Urinary bladder (tissue), 3 donors: ENCODE measurements at regions not wholly inside any gene's neighbourhood (a gene's known extent, or its start where the extent isn't known, plus 50 kb on each side); places are given as distances from the start of the nearest gene placed in this dataset.
A peak's percentile ranks its signal among the peaks of the same experiment; 100 is the strongest.
"Not testable (repeated sequence)": the region's sequence is repeated elsewhere in the genome, so short reads cannot be mapped to it uniquely, and the experiment has no call there.

Source experiments
- DNase-seq: peaks from one replicate; pipeline ENCODE4 v3.0.0-alpha.2; 2015; ENCODE audit errors: extremely low spot score
- H3K27ac ChIP-seq: one replicate; pipeline ENCODE4 v1.5.1; 2013; ENCODE audit warnings: low read depth, mild to moderate bottlenecking, moderate library complexity
- H3K36me3 ChIP-seq: one replicate; pipeline ENCODE4 v1.6.1; 2013; ENCODE audit warnings: mild to moderate bottlenecking, moderate library complexity; ENCODE audit not compliant: insufficient read depth
- H3K4me1 ChIP-seq: one replicate; pipeline ENCODE4 v1.6.1; 2013; ENCODE audit warnings: mild to moderate bottlenecking, moderate library complexity; ENCODE audit not compliant: insufficient read depth
- H3K4me3 ChIP-seq: one replicate; pipeline ENCODE4 v1.5.1; 2013; ENCODE audit warnings: low read depth, low read length
- WGBS: extraction: QIAGEN DNeasy Blood & Tissue Kit; methylation state at CpG from one replicate; pipeline ENCODE4 v1.1.7; 2013; 5-methylcytosine and 5-hydroxymethylcytosine counted together
- donor health status: healthy with polysubstance abuse.
- donor health status: healthy.

- no peaks in the 10 kb centered on the region for H3K36me3 ChIP-seq
- no peaks in the 10 kb centered on the region for H3K4me1 ChIP-seq
- WGBS = 96% methylated on average over 1 of the region's 1 CpG
- DNase-seq = no peak
- H3K4me3 ChIP-seq = no peak overlapping the region
- no peak overlapping the region for H3K27ac ChIP-seq
Measured at GRCh38 chr5:72705178-72705577, 111.3 kb upstream of the TNPO1 start.

GRCh38 chr5:72703876-72704275 lies 112.6 kb upstream of the TNPO1 start:
- 87% methylated on average over 2 of the region's 2 CpGs for WGBS

GRCh38 chr5:72702881-72703434 lies 113.5 kb upstream of the TNPO1 start:
- 76% methylated on average over 5 of the region's 5 CpGs for WGBS

More at GRCh38 chr5:72703876-72704275, 112.6 kb upstream of the TNPO1 start:
- no peak overlapping the region for H3K4me3 ChIP-seq
- no peaks in the 10 kb centered on the region for H3K36me3 ChIP-seq
- DNase-seq = no peak
- H3K27ac ChIP-seq = no peak overlapping the region
- no peaks in the 10 kb centered on the region for H3K4me1 ChIP-seq

GRCh38 chr5:72702105-72702504 lies 114.4 kb upstream of the TNPO1 start:
- not testable (repeated sequence) for H3K27ac ChIP-seq, H3K4me3 ChIP-seq, H3K36me3 ChIP-seq, DNase-seq, H3K4me1 ChIP-seq

More at GRCh38 chr5:72702881-72703434, 113.5 kb upstream of the TNPO1 start:
- Histone ChIP-seq H3K4me1 (no peaks in the 10 kb centered on the region), H3K4me3 (no peak overlapping the region), H3K27ac (no peak overlapping the region), H3K36me3 (no peaks in the 10 kb centered on the region)
- no peak for DNase-seq

GRCh38 chr5:72698481-72698880 lies 118.0 kb upstream of the TNPO1 start:
- WGBS = 44% methylated on average over 4 of the region's 4 CpGs
- Histone ChIP-seq H3K27ac (no peak overlapping the region), H3K4me1 (no peaks in the 10 kb centered on the region), H3K4me3 (no peak overlapping the region), H3K36me3 (no peaks in the 10 kb centered on the region)
- DNase-seq = no peak

GRCh38 chr5:72697622-72698021 lies 118.8 kb upstream of the TNPO1 start:
- Histone ChIP-seq H3K4me1 (no peaks in the 10 kb centered on the region), H3K4me3 (no peak overlapping the region), H3K36me3 (no peaks in the 10 kb centered on the region), H3K27ac (no peak overlapping the region)
- no peak for DNase-seq
- WGBS = 97% methylated on average over 2 of the region's 2 CpGs

- H3K4me3 ChIP-seq = no peak overlapping the region
- H3K4me1 ChIP-seq = no peaks in the 10 kb centered on the region
- DNase-seq = no peak
- H3K27ac ChIP-seq = no peak overlapping the region
- no peaks in the 10 kb centered on the region for H3K36me3 ChIP-seq
Measured at GRCh38 chr5:72695659-72696058, 120.8 kb upstream of the TNPO1 start.

GRCh38 chr5:72694856-72695255 lies 121.6 kb upstream of the TNPO1 start:
- no peak for DNase-seq
- H3K4me3 ChIP-seq = no peak overlapping the region
- WGBS = 96% methylated on average over 2 of the region's 2 CpGs
- no peaks in the 10 kb centered on the region for H3K36me3 ChIP-seq
- no peak overlapping the region for H3K27ac ChIP-seq
- no peaks in the 10 kb centered on the region for H3K4me1 ChIP-seq

- H3K27ac ChIP-seq = no peak overlapping the region
- H3K4me1 ChIP-seq = no peaks in the 10 kb centered on the region
- H3K4me3 ChIP-seq = no peak overlapping the region
- no peaks in the 10 kb centered on the region for H3K36me3 ChIP-seq
- DNase-seq = no peak
- WGBS = 43% methylated on average over 5 of the region's 5 CpGs
Measured at GRCh38 chr5:72693546-72694205, 122.8 kb upstream of the TNPO1 start.

- 57% methylated on average over 9 of the region's 9 CpGs for WGBS
- Histone ChIP-seq H3K27ac (no peak overlapping the region), H3K4me3 (no peak overlapping the region), H3K36me3 (no peaks in the 10 kb centered on the region), H3K4me1 (no peaks in the 10 kb centered on the region)
- no peak for DNase-seq
Measured at GRCh38 chr5:72692651-72693442, 123.6 kb upstream of the TNPO1 start.

GRCh38 chr5:72692231-72692637 lies 124.2 kb upstream of the TNPO1 start:
- Histone ChIP-seq H3K36me3 (no peaks in the 10 kb centered on the region), H3K4me3 (no peak overlapping the region), H3K27ac (no peak overlapping the region), H3K4me1 (no peaks in the 10 kb centered on the region)
- WGBS = 55% methylated on average over 4 of the region's 4 CpGs
- DNase-seq = peak; percentile 36

GRCh38 chr5:72691751-72692150 lies 124.7 kb upstream of the TNPO1 start:
- no peak for DNase-seq
- whole genome bisulfite sequencing = 72% methylated on average over 3 of the region's 3 CpGs
- no peaks in the 10 kb centered on the region for H3K4me1 ChIP-seq
- H3K4me3 ChIP-seq = no peak overlapping the region
- no peaks in the 10 kb centered on the region for H3K36me3 ChIP-seq
- no peak overlapping the region for H3K27ac ChIP-seq

- no peak for DNase-seq
- 95% methylated on average over 3 of the region's 3 CpGs for WGBS
- Histone ChIP-seq H3K27ac (no peak overlapping the region), H3K36me3 (no peaks in the 10 kb centered on the region), H3K4me3 (no peak overlapping the region), H3K4me1 (no peaks in the 10 kb centered on the region)
Measured at GRCh38 chr5:72688916-72689315, 127.5 kb upstream of the TNPO1 start.

- no peaks in the 10 kb centered on the region for H3K4me1 ChIP-seq
- DNase-seq = no peak
- 38% methylated on average over 1 of the region's 1 CpG for WGBS
- H3K4me3 ChIP-seq = no peak overlapping the region
- H3K36me3 ChIP-seq = no peaks in the 10 kb centered on the region
- no peak overlapping the region for H3K27ac ChIP-seq
Measured at GRCh38 chr5:72687288-72687687, 129.2 kb upstream of the TNPO1 start.
